ENCODE measurements at regions not wholly inside any gene's neighbourhood (a gene's known extent, or its start where the extent isn't known, plus 50 kb on each side); places are given as distances from the start of the nearest gene placed in this dataset.

DNA sequence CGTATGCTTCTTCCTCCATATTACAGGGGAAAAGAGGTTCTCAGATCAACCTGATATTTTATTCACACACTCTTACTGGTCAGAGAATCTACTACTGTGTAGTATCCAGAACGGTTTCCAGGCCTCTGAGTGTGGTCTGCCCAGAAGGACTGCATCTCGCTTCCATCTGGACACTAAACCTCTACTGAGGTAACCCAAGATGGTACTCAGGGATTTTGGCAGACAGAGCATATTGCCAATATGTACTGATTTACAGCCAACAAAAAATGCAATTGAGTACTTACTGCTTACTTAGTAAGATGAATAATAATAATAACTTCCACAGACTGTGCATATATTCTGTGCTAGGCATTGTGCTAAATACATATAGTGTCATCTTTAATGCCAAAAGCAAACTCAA, 55.8 kb downstream of the CYRIA start:
- TF ChIP-seq, protein P1, sequence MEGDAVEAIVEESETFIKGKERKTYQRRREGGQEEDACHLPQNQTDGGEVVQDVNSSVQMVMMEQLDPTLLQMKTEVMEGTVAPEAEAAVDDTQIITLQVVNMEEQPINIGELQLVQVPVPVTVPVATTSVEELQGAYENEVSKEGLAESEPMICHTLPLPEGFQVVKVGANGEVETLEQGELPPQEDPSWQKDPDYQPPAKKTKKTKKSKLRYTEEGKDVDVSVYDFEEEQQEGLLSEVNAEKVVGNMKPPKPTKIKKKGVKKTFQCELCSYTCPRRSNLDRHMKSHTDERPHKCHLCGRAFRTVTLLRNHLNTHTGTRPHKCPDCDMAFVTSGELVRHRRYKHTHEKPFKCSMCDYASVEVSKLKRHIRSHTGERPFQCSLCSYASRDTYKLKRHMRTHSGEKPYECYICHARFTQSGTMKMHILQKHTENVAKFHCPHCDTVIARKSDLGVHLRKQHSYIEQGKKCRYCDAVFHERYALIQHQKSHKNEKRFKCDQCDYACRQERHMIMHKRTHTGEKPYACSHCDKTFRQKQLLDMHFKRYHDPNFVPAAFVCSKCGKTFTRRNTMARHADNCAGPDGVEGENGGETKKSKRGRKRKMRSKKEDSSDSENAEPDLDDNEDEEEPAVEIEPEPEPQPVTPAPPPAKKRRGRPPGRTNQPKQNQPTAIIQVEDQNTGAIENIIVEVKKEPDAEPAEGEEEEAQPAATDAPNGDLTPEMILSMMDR (conservative IDR thresholded peaks at IDR 0.05 in 1 of 2, IDR thresholded peaks at IDR 0.05 in 1 of 2; ENCODE audit: extremely low read depth in 1 of 2, insufficient read depth in 1 of 2, low read depth in 1 of 2, low read length in 2 of 2), result no peak
- TF ChIP-seq EZH2 (IDR thresholded peaks at IDR 0.05; ENCODE audit: borderline replicate concordance, low read length), result no peak
